GM12875 (cell line): ENCODE measurements at regions not wholly inside any gene's neighbourhood (a gene's known extent, or its start where the extent isn't known, plus 50 kb on each side); places are given as distances from the start of the nearest gene placed in this dataset.

Experiments used
- H3K4me3 ChIP-seq: one replicate; pipeline ENCODE4 v1.5.1; 2011; ENCODE audit warnings: low read depth, low read length, control low read depth
- TF ChIP-seq, protein P1 (sequence below): IDR thresholded peaks from 2 replicates; pipeline ENCODE4 v1.5.1; 2011; ENCODE audit warnings: low read depth, mild to moderate bottlenecking, control low read depth, inconsistent platforms, low read length, moderate library complexity, borderline replicate concordance; ENCODE audit not compliant: insufficient read depth

DNA sequence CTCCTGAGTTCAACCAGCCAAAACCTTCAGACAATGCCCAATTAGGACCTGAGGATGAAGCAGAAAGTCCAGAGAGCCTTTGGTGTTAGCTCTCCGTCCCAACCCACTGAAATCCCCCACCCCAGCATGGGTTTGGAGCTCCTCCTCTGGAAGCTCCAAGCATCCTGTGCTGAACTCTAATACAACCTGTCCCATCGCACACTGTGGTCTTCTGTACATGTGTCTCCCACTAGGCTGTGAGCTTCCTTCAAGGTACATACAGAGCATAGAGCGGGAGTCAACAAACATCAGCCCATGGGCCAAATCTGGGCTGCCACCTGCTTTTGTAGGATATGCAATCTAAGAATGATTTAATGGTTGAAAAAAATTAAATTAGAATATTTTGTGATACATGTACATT, 166.5 kb downstream of the LSM5 start:
- TF ChIP-seq, protein P1, sequence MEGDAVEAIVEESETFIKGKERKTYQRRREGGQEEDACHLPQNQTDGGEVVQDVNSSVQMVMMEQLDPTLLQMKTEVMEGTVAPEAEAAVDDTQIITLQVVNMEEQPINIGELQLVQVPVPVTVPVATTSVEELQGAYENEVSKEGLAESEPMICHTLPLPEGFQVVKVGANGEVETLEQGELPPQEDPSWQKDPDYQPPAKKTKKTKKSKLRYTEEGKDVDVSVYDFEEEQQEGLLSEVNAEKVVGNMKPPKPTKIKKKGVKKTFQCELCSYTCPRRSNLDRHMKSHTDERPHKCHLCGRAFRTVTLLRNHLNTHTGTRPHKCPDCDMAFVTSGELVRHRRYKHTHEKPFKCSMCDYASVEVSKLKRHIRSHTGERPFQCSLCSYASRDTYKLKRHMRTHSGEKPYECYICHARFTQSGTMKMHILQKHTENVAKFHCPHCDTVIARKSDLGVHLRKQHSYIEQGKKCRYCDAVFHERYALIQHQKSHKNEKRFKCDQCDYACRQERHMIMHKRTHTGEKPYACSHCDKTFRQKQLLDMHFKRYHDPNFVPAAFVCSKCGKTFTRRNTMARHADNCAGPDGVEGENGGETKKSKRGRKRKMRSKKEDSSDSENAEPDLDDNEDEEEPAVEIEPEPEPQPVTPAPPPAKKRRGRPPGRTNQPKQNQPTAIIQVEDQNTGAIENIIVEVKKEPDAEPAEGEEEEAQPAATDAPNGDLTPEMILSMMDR = no peak
- no peak overlapping the region for H3K4me3 ChIP-seq

DNA sequence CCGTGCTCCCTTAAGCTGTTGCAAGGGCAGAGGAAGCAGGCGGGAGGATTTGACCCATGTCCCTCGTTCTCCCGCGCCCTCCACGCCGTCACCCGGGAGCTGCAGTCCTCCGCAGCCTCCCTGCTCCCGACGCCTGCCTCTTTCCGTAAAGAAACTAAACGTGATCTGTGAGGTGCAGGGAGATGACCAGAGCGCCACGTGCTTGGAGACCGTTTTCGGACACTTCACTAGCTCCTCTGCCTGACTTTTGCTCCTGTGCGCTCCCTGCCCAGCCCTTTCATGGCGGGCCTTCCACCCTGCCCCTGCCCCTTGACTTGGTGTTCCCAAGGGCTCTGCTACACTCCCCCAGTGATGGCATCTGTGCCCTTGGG, 171.2 kb downstream of the LSM5 start:
- no peak overlapping the region for H3K4me3 ChIP-seq
- TF ChIP-seq, protein P1 = no peak

DNA sequence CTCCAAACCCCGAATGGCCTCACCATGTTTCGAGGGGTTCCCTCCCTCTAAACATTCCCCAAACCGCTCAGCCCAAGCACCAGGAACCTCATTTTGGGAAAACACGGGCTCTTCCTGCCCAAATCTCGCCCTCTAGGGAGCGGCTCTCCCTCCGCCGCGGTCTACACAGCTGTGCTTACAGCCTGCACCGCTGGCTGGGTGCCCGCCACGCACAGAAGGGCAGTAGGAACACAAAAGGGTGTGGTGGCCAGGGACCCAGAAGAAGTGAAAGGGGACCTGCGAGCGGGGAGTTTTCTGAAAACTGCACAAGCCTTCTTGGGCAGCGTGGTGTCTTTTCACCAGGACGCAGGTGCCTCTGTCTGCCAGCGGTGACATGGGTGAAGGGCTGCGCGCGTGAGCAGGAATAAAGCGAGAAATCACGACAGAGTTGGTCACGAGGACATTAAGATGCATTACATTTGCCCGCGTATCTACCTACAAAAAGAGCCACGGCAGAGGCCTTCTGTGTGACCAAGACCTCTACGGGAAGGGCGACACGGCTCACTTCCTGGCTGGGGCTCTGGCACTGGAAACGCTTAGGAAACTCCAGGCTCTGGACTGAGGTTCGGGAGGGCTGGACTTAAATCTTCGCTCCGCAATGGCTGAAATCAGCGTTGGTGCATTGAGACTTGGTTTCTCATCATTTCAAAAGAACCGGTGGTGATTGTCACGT, 171.7 kb downstream of the LSM5 start:
- TF ChIP-seq, protein P1 = no peak
- H3K4me3 ChIP-seq = no peak overlapping the region

DNA sequence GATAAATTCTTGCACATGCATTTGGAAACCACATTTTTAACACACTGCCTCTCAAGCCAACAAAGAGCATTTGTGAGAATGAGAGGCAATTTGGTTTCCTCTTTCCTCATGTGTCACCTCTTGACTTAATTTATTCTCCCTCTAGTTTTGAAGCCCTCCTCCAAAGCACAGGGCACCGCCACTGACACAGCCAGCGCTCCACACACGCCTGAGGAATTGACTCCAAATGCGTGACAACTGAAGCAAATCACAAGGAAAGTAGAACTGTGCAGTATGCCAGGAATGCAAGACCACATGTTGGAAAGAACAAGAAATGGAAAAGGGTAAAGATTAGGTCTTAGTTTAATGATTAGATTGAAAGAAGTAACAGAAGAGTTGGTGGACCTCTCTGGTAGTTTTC, 173.3 kb downstream of the LSM5 start:
- no peak overlapping the region for H3K4me3 ChIP-seq
- TF ChIP-seq, protein P1 = no peak

DNA sequence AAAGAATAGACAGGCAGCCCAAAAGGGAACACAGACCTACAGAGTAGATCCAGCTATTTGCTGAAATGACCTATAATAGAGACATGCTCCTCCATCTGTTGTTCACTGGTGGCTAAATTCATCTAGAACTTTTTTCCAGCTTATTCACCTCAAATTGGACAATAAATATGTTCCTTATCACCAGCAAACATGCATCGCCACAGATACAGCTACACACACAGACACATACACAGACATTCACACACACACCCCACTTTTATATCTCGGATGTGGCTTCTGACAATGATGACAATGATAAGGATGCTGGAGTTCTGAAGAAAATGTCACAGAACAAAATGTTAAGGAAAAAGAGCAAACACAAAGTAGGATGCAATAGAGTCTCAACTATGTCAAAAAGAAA, 175.4 kb downstream of the LSM5 start:
- H3K4me3 ChIP-seq = no peak overlapping the region
- TF ChIP-seq, protein P1 = no peak

DNA sequence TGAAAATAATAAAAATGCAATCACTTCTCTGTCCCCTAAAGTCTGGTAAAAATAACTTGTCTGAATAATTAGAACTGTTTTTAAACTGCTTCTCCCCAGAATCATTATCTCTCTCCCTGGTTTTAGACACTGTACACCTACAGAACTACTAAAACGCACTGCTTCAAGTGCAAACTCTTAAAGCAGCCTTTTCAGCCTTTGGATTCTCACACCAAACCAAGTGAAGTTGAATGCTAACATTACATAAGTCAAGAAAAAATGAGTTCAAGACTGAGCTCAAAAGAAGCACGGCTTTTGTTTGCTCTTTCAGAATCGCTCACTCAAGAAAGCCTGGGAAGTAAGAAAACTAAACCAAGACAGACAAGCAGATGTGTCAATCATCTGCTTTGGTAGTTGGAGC, 188.8 kb downstream of the LSM5 start:
- TF ChIP-seq, protein P1 = no peak
- no peak overlapping the region for H3K4me3 ChIP-seq

DNA sequence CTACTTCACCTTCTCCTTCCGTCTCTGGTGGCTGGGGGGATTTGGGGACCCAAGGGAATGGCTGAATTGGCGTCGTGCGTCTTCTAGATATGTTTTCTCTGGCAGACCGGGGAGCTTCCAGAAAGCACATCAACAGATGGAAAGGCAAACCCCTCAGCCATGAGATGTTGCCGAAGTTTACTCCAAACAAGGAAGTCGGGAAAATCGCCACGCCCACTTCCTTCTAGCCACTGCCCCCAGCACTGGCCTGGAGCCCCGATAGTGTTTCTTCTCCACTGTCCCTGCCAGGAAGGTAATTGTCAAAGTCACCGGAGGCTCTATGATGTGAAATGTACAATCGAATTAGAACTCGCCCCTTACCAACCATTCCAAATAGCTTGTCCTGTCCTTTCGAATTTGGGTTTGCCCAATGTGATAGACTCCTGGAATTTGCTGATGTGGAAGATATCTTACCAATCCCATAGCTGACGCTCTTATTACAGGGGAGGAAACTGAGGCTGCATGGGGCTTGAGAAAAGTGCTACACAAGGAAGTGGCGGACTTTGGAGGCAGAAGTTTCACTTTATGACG, 191.0 kb downstream of the LSM5 start:
- TF ChIP-seq, protein P1 = no peak
- no peak overlapping the region for H3K4me3 ChIP-seq
